ENCODE measurements at regions not wholly inside any gene's neighbourhood (a gene's known extent, or its start where the extent isn't known, plus 50 kb on each side); places are given as distances from the start of the nearest gene placed in this dataset.

DNA sequence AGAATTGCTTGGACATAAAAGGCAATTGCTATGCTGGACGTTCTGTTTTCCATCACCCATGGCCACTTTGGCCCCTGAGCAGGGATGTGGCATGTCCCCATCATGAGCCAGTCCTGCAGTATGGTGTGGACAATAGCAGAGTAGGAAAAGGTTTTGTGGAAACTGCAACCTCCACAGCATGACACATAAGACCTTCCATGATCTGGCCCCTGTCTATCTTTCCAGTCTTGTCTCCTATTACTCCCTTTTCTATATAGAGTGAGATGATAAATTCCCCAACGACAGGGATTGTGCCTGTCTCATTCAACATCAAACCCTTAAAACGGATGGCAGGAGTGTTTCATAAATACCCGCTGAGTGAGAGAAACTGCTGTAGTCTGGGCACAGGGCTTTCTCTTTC lies 174.7 kb upstream of the PTCH1 start:
- TF ChIP-seq EZH2 (IDR thresholded peaks at IDR 0.05; ENCODE audit: low read length, unreplicated experiment), result no peak
- TF ChIP-seq, protein P1, sequence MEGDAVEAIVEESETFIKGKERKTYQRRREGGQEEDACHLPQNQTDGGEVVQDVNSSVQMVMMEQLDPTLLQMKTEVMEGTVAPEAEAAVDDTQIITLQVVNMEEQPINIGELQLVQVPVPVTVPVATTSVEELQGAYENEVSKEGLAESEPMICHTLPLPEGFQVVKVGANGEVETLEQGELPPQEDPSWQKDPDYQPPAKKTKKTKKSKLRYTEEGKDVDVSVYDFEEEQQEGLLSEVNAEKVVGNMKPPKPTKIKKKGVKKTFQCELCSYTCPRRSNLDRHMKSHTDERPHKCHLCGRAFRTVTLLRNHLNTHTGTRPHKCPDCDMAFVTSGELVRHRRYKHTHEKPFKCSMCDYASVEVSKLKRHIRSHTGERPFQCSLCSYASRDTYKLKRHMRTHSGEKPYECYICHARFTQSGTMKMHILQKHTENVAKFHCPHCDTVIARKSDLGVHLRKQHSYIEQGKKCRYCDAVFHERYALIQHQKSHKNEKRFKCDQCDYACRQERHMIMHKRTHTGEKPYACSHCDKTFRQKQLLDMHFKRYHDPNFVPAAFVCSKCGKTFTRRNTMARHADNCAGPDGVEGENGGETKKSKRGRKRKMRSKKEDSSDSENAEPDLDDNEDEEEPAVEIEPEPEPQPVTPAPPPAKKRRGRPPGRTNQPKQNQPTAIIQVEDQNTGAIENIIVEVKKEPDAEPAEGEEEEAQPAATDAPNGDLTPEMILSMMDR (conservative IDR thresholded peaks at IDR 0.05; ENCODE audit: low read depth, low read length), result no peak

All from PC-3 (cell line).